Liver (tissue), 8 donors: ENCODE measurements at regions not wholly inside any gene's neighbourhood (a gene's known extent, or its start where the extent isn't known, plus 50 kb on each side); places are given as distances from the start of the nearest gene placed in this dataset.

Experiments
- DNase-seq: peaks from one replicate; pipeline ENCODE4 v3.0.0-alpha.2; 2017; ENCODE audit warnings: low spot score
- H3K27ac ChIP-seq, 2 donors: one replicate each; pipeline ENCODE4 v1.7.0; 2013; ENCODE audit warnings: inconsistent platforms in 2 of 2, low read length in 2 of 2, control low read depth in 1 of 2, low read depth in 1 of 2, mild to moderate bottlenecking in 1 of 2
- H3K27me3 ChIP-seq, 4 donors: one replicate each; pipeline versions ENCODE4 v1.6.1 to v1.7.0; 2013; ENCODE audit warnings: low read length in 3 of 4, inconsistent platforms in 1 of 4, mild to moderate bottlenecking in 1 of 4, moderate library complexity in 1 of 4; ENCODE audit not compliant: control insufficient read depth in 4 of 4, insufficient read depth in 4 of 4
- H3K36me3 ChIP-seq, 4 donors: one replicate each; pipeline versions ENCODE4 v1.6.1 to v1.7.0; 2013; ENCODE audit warnings: low read length in 3 of 4, mild to moderate bottlenecking in 3 of 4, low read depth in 1 of 4, moderate library complexity in 1 of 4; ENCODE audit not compliant: control insufficient read depth in 4 of 4, insufficient read depth in 3 of 4
- H3K4me1 ChIP-seq, 4 donors: one replicate each; pipeline versions ENCODE4 v1.6.1 to v1.7.0; 2013; ENCODE audit warnings: low read length in 3 of 4, mild to moderate bottlenecking in 3 of 4, moderate library complexity in 1 of 4; ENCODE audit not compliant: control insufficient read depth in 4 of 4, insufficient read depth in 4 of 4
- H3K4me3 ChIP-seq, 3 donors: one replicate each; pipeline versions ENCODE4 v1.6.1 to v1.7.0; 2013; ENCODE audit warnings: low read length in 3 of 3, control low read depth in 1 of 3, low read depth in 1 of 3, mild to moderate bottlenecking in 1 of 3
- H3K9ac ChIP-seq, 2 donors: one replicate each; pipeline ENCODE4 v1.7.0; 2013; ENCODE audit warnings: low read length in 2 of 2, mild to moderate bottlenecking in 2 of 2, moderate library complexity in 2 of 2, control low read depth in 1 of 2, low read depth in 1 of 2
- H3K9me3 ChIP-seq, 4 donors: one replicate each; pipeline versions ENCODE4 v1.6.1 to v1.7.0; 2013; ENCODE audit warnings: low read length in 3 of 4; ENCODE audit not compliant: control insufficient read depth in 4 of 4
- ATF3 ChIP-seq: IDR thresholded peaks from 2 replicates; pipeline ENCODE4 v1.6.1; 2016; ENCODE audit warnings: antibody characterized with exemption
- EGR1 ChIP-seq, 2 donors: IDR thresholded peaks; 2 replicates each; pipeline ENCODE4 v1.6.1; 2016 to 2018; ENCODE audit warnings: antibody characterized with exemption in 2 of 2, low read depth in 2 of 2
- FOXA1 ChIP-seq: IDR thresholded peaks from 2 replicates; pipeline ENCODE4 v1.6.1; 2016; ENCODE audit warnings: antibody characterized with exemption
- FOXA2 ChIP-seq: IDR thresholded peaks from 2 replicates; pipeline ENCODE4 v1.6.1; 2016; ENCODE audit warnings: antibody characterized with exemption
- GABPA ChIP-seq, 2 donors: IDR thresholded peaks in 1 of 2; conservative IDR thresholded peaks in 1 of 2; 2 replicates each; pipeline ENCODE4 v1.6.1; 2016; ENCODE audit warnings: antibody characterized with exemption in 2 of 2, mild to moderate bottlenecking in 1 of 2, moderate library complexity in 1 of 2
- HNF4G ChIP-seq: IDR thresholded peaks from 2 replicates; pipeline ENCODE4 v1.6.1; 2016; ENCODE audit warnings: antibody characterized with exemption
- JUND ChIP-seq, 2 donors: IDR thresholded peaks; 2 replicates each; pipeline ENCODE4 v1.6.1; 2016; ENCODE audit warnings: antibody characterized with exemption in 2 of 2
- MAX ChIP-seq: IDR thresholded peaks from 2 replicates; pipeline ENCODE4 v1.6.1; 2016; ENCODE audit warnings: antibody characterized with exemption
- NR2F2 ChIP-seq: IDR thresholded peaks from 2 replicates; pipeline ENCODE4 v1.6.1; 2016; ENCODE audit warnings: antibody characterized with exemption
- RAD21 ChIP-seq, 2 donors: IDR thresholded peaks; 2 replicates each; pipeline ENCODE4 v1.6.1; 2016; ENCODE audit warnings: antibody characterized with exemption in 2 of 2, mild to moderate bottlenecking in 2 of 2
- RXRA ChIP-seq, 2 donors: IDR thresholded peaks; 2 replicates each; pipeline ENCODE4 v1.6.1; 2017 to 2018; ENCODE audit warnings: antibody characterized with exemption in 2 of 2, mild to moderate bottlenecking in 1 of 2
- SP1 ChIP-seq: IDR thresholded peaks from 2 replicates; pipeline ENCODE4 v1.6.1; 2018; ENCODE audit warnings: antibody characterized with exemption, mild to moderate bottlenecking
- TAF1 ChIP-seq: conservative IDR thresholded peaks from 2 replicates; pipeline ENCODE4 v1.6.1; 2016; ENCODE audit warnings: antibody characterized with exemption, mild to moderate bottlenecking
- YY1 ChIP-seq: IDR thresholded peaks from 2 replicates; pipeline ENCODE4 v1.6.1; 2016; ENCODE audit warnings: antibody characterized with exemption, mild to moderate bottlenecking
- ZBTB33 ChIP-seq: IDR thresholded peaks from 2 replicates; pipeline ENCODE4 v1.6.1; 2016; ENCODE audit warnings: antibody characterized with exemption
- WGBS: extraction: QIAGEN DNeasy Blood & Tissue Kit; methylation state at CpG from one replicate; pipeline ENCODE4 v1.1.7; 2013; 5-methylcytosine and 5-hydroxymethylcytosine counted together
- TF ChIP-seq, protein P1 (sequence below): fragments of 150-350 bp; IDR thresholded peaks from 2 replicates; pipeline ENCODE4 v1.5.1; 2017; ENCODE audit warnings: improper control_type of control experiment, low read depth, low read length; ENCODE audit not compliant: missing input control
- donor health status: healthy.
- donor health status: healthy.
- donor health status: healthy.
- donor health status: healthy.
- donor health status: healthy.

GRCh38 chr12:67925552-67925951, 63.7 kb upstream of the IFNG-AS1 start:
- WGBS = 78% methylated on average over 3 of the region's 3 CpGs
- no peaks in the 10 kb centered on the region for H3K36me3 ChIP-seq

GRCh38 chr12:67926063-67926462, 63.2 kb upstream of the IFNG-AS1 start:
- 87% methylated on average over 3 of the region's 3 CpGs for WGBS
- no peak for DNase-seq

More at GRCh38 chr12:67925552-67925951, 63.7 kb upstream of the IFNG-AS1 start:
- no peaks in the 10 kb centered on the region for H3K9me3 ChIP-seq
- H3K9ac ChIP-seq = no peak overlapping the region
- H3K27me3 ChIP-seq = no peaks in the 10 kb centered on the region
- TF ChIP-seq GABPA (IDR thresholded peaks at IDR 0.05 in 1 of 2, conservative IDR thresholded peaks at IDR 0.05 in 1 of 2) = no peak
- TF ChIP-seq RXRA (IDR thresholded peaks at IDR 0.05) = no peak
- TF ChIP-seq, protein P1, sequence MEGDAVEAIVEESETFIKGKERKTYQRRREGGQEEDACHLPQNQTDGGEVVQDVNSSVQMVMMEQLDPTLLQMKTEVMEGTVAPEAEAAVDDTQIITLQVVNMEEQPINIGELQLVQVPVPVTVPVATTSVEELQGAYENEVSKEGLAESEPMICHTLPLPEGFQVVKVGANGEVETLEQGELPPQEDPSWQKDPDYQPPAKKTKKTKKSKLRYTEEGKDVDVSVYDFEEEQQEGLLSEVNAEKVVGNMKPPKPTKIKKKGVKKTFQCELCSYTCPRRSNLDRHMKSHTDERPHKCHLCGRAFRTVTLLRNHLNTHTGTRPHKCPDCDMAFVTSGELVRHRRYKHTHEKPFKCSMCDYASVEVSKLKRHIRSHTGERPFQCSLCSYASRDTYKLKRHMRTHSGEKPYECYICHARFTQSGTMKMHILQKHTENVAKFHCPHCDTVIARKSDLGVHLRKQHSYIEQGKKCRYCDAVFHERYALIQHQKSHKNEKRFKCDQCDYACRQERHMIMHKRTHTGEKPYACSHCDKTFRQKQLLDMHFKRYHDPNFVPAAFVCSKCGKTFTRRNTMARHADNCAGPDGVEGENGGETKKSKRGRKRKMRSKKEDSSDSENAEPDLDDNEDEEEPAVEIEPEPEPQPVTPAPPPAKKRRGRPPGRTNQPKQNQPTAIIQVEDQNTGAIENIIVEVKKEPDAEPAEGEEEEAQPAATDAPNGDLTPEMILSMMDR = no peak
- no peak for TF ChIP-seq EGR1 (IDR thresholded peaks at IDR 0.05; ENCODE audit: low read depth in 2 of 2)
- no peak for TF ChIP-seq YY1
- TF ChIP-seq SP1 = no peak
- no peak for TF ChIP-seq FOXA2
- TF ChIP-seq RAD21 (IDR thresholded peaks at IDR 0.05) = no peak
- TF ChIP-seq FOXA1 = no peak
- TF ChIP-seq HNF4G = no peak
- TF ChIP-seq ATF3 = no peak
- H3K4me1 ChIP-seq = no peaks in the 10 kb centered on the region
- no peak overlapping the region for H3K4me3 ChIP-seq
- no peak for DNase-seq
- no peak overlapping the region for H3K27ac ChIP-seq

More at GRCh38 chr12:67926063-67926462, 63.2 kb upstream of the IFNG-AS1 start:
- H3K4me1 ChIP-seq = no peaks in the 10 kb centered on the region
- no peaks in the 10 kb centered on the region for H3K36me3 ChIP-seq
- H3K4me3 ChIP-seq = no peak overlapping the region
- no peaks in the 10 kb centered on the region for H3K27me3 ChIP-seq
- H3K9ac ChIP-seq = no peak overlapping the region
- H3K9me3 ChIP-seq = no peaks in the 10 kb centered on the region
- H3K27ac ChIP-seq = no peak overlapping the region
- TF ChIP-seq NR2F2 (no peak), TAF1 (no peak), MAX (no peak), FOXA2 (no peak), SP1 (no peak), ZBTB33 (no peak), JUND (IDR thresholded peaks at IDR 0.05) (no peak), YY1 (no peak), RXRA (IDR thresholded peaks at IDR 0.05) (no peak)
